Calu3 (cell line): ENCODE measurements at regions not wholly inside any gene's neighbourhood (a gene's known extent, or its start where the extent isn't known, plus 50 kb on each side); places are given as distances from the start of the nearest gene placed in this dataset.

Source experiments
- BruUV-seq: library from RNA; stranded (reverse); fragments of 400-500 nt; replicated peaks from 2 replicates; lab custom pipeline; 2021; lab: Mats Ljungman, UMichigan
- CTCF ChIA-PET: fragments of 300-600 bp; sonication (Branson Sonifier 250); formaldehyde crosslinking; loops from one replicate; lab custom pipeline; 2022; ENCODE audit warnings: antibody characterized with exemption; lab: Charles Lee
- DNase-seq: peaks from one replicate; pipeline ENCODE4 v3.0.0; 2022
- H3K27ac Mint-ChIP-seq: one replicate; pipeline ENCODE4 v1.8.0; 2022; ENCODE audit warnings: mixed read lengths; ENCODE audit not compliant: unreplicated experiment
- H3K27me3 Mint-ChIP-seq: one replicate; pipeline ENCODE4 v1.8.0; 2022; ENCODE audit warnings: mixed read lengths; ENCODE audit not compliant: unreplicated experiment
- H3K36me3 Mint-ChIP-seq: one replicate; pipeline ENCODE4 v1.8.0; 2022; ENCODE audit warnings: mild to moderate bottlenecking, moderate library complexity, mixed read lengths; ENCODE audit not compliant: insufficient read depth, unreplicated experiment
- H3K4me1 Mint-ChIP-seq: one replicate; pipeline ENCODE4 v1.8.0; 2022; ENCODE audit warnings: mild to moderate bottlenecking, low read depth, mixed read lengths; ENCODE audit not compliant: unreplicated experiment
- H3K4me3 Mint-ChIP-seq: one replicate; pipeline ENCODE4 v1.8.0; 2022; ENCODE audit warnings: mild to moderate bottlenecking, low read depth, moderate library complexity, mixed read lengths; ENCODE audit not compliant: unreplicated experiment
- H3K9me3 Mint-ChIP-seq: one replicate; pipeline ENCODE4 v1.8.0; 2022; ENCODE audit warnings: low read depth, mixed read lengths; ENCODE audit not compliant: unreplicated experiment
- intact Hi-C: fragments of 100-400 bp; cut with micrococcal nuclease; formaldehyde crosslinking; loops from one replicate; pipeline ENCODE4 v1.10.0; 2022; ENCODE audit not compliant: unreplicated experiment
- TF ChIP-seq, protein P1 (sequence below): fragments of 200-600 bp; IDR thresholded peaks from one replicate; pipeline ENCODE4 v1.8.0; 2022; ENCODE audit warnings: antibody characterized with exemption; ENCODE audit not compliant: unreplicated experiment

DNA sequence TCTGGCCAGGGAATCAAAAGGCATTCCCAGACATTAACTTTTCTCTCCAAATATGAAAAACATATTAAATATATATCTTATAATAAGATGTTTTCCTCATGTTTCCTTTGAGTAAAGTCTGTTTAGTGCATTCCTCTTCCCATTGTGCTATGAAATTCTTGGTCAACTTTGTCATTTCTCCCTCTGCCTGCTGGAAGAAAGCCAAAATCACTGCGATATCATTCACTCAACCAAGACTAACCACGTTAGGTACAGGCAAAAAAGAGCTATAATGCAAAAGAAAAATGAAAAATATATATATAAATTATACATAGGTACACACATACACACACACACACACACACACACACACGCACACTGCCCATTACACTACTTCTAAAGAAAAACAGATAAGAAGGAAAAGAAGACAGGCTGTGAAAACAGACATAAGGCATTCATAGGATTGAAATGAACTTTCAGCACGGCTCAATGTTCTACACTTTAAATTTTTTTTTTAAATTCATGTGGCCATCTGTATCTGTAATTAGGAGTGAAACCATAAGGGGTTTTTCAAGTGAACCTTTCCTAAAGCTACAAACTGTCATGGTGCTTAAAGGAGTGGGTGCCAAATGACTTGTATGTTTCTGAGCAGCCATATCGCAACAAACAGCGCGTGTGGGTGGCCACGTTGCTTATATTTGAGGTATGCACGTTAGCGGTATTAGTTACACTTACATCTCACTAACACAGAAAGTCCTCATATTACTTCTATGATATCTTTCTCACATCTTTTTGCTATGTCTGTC, 71.6 kb upstream of the PSMD7 start:
- Mint-ChIP-seq H3K4me1 (no peaks in the 10 kb centered on the region), H3K36me3 (no peaks in the 10 kb centered on the region), H3K27me3 (peaks cover 44% of the 10 kb centered on the region), H3K27ac (no peak overlapping the region), H3K9me3 (no peaks in the 10 kb centered on the region), H3K4me3 (no peak overlapping the region)
- DNase-seq: no peak
- BruUV-seq: no TSS peak
- CTCF ChIA-PET: interaction anchor here (0.6 to 1.8 kb wide), 3 partner anchors 16 to 51 kb away, joined by 3 to 5 read pairs (median 3); no protein-coding TSS in a partner anchor
- intact Hi-C loops: no loop called here
- TF ChIP-seq, protein P1, sequence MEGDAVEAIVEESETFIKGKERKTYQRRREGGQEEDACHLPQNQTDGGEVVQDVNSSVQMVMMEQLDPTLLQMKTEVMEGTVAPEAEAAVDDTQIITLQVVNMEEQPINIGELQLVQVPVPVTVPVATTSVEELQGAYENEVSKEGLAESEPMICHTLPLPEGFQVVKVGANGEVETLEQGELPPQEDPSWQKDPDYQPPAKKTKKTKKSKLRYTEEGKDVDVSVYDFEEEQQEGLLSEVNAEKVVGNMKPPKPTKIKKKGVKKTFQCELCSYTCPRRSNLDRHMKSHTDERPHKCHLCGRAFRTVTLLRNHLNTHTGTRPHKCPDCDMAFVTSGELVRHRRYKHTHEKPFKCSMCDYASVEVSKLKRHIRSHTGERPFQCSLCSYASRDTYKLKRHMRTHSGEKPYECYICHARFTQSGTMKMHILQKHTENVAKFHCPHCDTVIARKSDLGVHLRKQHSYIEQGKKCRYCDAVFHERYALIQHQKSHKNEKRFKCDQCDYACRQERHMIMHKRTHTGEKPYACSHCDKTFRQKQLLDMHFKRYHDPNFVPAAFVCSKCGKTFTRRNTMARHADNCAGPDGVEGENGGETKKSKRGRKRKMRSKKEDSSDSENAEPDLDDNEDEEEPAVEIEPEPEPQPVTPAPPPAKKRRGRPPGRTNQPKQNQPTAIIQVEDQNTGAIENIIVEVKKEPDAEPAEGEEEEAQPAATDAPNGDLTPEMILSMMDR: no peak

DNA sequence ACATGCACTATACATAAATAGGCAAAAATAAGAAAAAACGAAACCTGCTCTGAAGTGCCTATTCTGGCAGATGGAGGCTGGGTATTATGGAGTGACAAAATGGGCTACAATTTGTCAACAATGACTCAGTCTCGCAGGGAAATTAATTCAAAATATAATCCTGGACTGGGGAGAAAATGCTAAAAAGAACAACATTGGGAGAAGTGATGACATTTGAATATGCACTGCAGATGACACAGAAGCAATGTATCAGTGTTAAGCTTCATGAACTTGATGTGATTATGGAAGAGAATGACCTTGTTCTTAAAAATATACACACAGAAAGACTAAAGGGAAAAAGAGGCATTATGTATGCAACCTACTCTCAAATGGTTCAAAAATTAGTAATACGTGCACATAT, 74.8 kb upstream of the PSMD7 start:
- Mint-ChIP-seq H3K36me3 (no peaks in the 10 kb centered on the region), H3K9me3 (no peaks in the 10 kb centered on the region), H3K4me1 (no peaks in the 10 kb centered on the region), H3K4me3 (no peak overlapping the region), H3K27me3 (peaks cover 37% of the 10 kb centered on the region), H3K27ac (no peak overlapping the region)
- no peak for DNase-seq
- CTCF ChIA-PET: no interaction called here
- BruUV-seq: no TSS peak
- intact Hi-C loops: no loop called here
- TF ChIP-seq, protein P1: no peak

DNA sequence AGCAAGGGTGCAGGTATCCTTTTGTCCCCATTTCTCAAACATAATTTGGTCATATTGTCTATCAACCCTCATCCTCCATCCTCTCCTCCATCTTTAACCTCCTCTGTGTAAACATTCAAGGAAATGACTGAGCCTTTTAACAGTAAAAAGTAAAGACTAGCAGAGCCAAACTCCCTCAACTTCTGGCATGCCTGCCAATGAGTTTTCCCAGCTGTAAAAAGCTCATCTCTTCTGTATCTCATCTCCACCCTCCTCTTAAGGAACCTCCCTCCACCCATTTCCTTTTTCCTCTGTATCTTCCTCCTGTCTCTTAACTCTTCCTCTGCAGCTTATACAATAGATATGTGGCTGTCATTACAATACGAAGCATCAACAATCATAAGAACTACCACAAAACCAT, 76.9 kb upstream of the PSMD7 start:
- CTCF ChIA-PET: no interaction called here
- intact Hi-C loops: no loop called here
- no peak for DNase-seq
- no peak overlapping the region for H3K27ac Mint-ChIP-seq
- H3K9me3 Mint-ChIP-seq: no peaks in the 10 kb centered on the region
- TF ChIP-seq, protein P1: no peak
- H3K27me3 Mint-ChIP-seq: peaks cover 37% of the 10 kb centered on the region
- H3K36me3 Mint-ChIP-seq: no peaks in the 10 kb centered on the region
- no peak overlapping the region for H3K4me3 Mint-ChIP-seq
- no peaks in the 10 kb centered on the region for H3K4me1 Mint-ChIP-seq
- BruUV-seq: no TSS peak

DNA sequence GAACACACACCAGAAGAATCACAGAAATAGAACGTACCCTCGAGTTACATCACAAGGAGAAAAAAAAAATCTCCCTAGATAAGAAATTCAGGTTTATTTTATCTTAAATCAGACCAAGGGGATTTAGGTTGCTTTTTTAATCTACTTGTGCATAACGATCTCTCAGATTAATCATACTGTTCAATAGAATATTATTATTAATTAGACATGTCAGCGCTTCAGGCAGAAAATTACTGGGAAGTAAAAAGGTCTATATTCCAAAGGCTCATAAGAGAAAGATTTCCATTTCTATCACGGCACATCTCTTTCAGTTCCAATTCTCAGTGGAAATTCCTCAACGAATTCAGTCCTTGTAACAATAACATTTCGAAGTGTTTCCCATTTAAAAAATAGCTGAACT, 77.7 kb upstream of the PSMD7 start:
- H3K4me1 Mint-ChIP-seq: no peaks in the 10 kb centered on the region
- no peaks in the 10 kb centered on the region for H3K9me3 Mint-ChIP-seq
- no peaks in the 10 kb centered on the region for H3K36me3 Mint-ChIP-seq
- H3K27ac Mint-ChIP-seq: no peak overlapping the region
- no TSS peak for BruUV-seq
- intact Hi-C loops: no loop called here
- TF ChIP-seq, protein P1: no peak
- H3K27me3 Mint-ChIP-seq: peaks cover 37% of the 10 kb centered on the region
- H3K4me3 Mint-ChIP-seq: no peak overlapping the region
- no peak for DNase-seq
- CTCF ChIA-PET: no interaction called here
